Loucy (cell line): ENCODE measurements at regions not wholly inside any gene's neighbourhood (a gene's known extent, or its start where the extent isn't known, plus 50 kb on each side); places are given as distances from the start of the nearest gene placed in this dataset.

Experiments used
- EZH2phosphoT487 ChIP-seq: fragments of 200-600 bp; IDR thresholded peaks from 2 replicates; pipeline ENCODE4 v1.6.1; 2018; ENCODE audit warnings: antibody characterized with exemption, mild to moderate bottlenecking, moderate library complexity, borderline replicate concordance
- TF ChIP-seq, protein P1 (sequence below): fragments of 200-600 bp; sonication (generic); conservative IDR thresholded peaks from 2 replicates; pipeline ENCODE4 v1.5.1; 2014; ENCODE audit warnings: mild to moderate bottlenecking, antibody characterized with exemption, low read length

DNA sequence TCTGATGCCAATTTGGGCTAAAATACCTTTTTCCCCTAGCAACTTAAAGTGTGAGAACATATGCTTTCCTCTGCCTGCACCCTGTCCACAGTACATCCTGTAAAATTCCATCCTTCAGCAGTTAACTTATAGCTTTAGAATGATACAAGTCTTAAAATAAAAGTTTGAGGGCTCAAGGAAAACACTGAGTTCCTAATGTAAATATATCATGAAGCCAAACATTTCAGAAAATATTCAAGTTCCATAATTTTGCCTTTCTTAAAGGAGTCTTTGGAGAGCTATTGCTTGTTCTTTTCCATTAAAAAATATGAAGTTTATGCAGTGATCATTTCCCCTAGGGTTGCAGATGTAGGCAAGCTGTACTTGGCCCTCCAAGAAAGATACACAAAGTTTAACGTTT lies 303.8 kb downstream of the COL12A1 start:
- TF ChIP-seq, protein P1, sequence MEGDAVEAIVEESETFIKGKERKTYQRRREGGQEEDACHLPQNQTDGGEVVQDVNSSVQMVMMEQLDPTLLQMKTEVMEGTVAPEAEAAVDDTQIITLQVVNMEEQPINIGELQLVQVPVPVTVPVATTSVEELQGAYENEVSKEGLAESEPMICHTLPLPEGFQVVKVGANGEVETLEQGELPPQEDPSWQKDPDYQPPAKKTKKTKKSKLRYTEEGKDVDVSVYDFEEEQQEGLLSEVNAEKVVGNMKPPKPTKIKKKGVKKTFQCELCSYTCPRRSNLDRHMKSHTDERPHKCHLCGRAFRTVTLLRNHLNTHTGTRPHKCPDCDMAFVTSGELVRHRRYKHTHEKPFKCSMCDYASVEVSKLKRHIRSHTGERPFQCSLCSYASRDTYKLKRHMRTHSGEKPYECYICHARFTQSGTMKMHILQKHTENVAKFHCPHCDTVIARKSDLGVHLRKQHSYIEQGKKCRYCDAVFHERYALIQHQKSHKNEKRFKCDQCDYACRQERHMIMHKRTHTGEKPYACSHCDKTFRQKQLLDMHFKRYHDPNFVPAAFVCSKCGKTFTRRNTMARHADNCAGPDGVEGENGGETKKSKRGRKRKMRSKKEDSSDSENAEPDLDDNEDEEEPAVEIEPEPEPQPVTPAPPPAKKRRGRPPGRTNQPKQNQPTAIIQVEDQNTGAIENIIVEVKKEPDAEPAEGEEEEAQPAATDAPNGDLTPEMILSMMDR, result no peak
- no peak for TF ChIP-seq EZH2phosphoT487
